HEK293T (cell line): ENCODE measurements at regions not wholly inside any gene's neighbourhood (a gene's known extent, or its start where the extent isn't known, plus 50 kb on each side); places are given as distances from the start of the nearest gene placed in this dataset.

ENCODE experiments used
- BHLHE40 ChIP-seq: fragments of 450-650 bp; IDR thresholded peaks from 2 replicates; pipeline ENCODE4 v1.6.1; 2016; ENCODE audit warnings: mild to moderate bottlenecking, moderate library complexity, borderline replicate concordance
- CTBP1 ChIP-seq: fragments of 450-650 bp; IDR thresholded peaks from 2 replicates; pipeline ENCODE4 v1.6.1; 2016; ENCODE audit warnings: borderline replicate concordance
- ELF4 ChIP-seq: fragments of 450-650 bp; IDR thresholded peaks from 2 replicates; pipeline ENCODE4 v1.6.1; 2017; ENCODE audit warnings: antibody characterized with exemption
- FOXA1 ChIP-seq: fragments of 450-650 bp; IDR thresholded peaks from 2 replicates; pipeline ENCODE4 v1.6.1; 2016; ENCODE audit warnings: mild to moderate bottlenecking
- FOXK2 ChIP-seq: fragments of 450-650 bp; IDR thresholded peaks from 2 replicates; pipeline ENCODE4 v1.6.1; 2016; ENCODE audit warnings: mild to moderate bottlenecking
- FOXM1 ChIP-seq: fragments of 450-650 bp; IDR thresholded peaks from 2 replicates; pipeline ENCODE4 v1.6.1; 2017; ENCODE audit warnings: mild to moderate bottlenecking, borderline replicate concordance
- HDGF ChIP-seq: fragments of 450-650 bp; IDR thresholded peaks from 2 replicates; pipeline ENCODE4 v1.6.1; 2017; ENCODE audit warnings: antibody characterized with exemption, borderline replicate concordance
- L3MBTL2 ChIP-seq: fragments of 450-650 bp; conservative IDR thresholded peaks from 2 replicates; pipeline ENCODE4 v1.6.1; 2016; ENCODE audit warnings: mild to moderate bottlenecking
- LEF1 ChIP-seq: fragments of 450-650 bp; IDR thresholded peaks from 2 replicates; pipeline ENCODE4 v1.6.1; 2017; ENCODE audit warnings: mild to moderate bottlenecking, borderline replicate concordance
- SUZ12 ChIP-seq: fragments of 450-650 bp; IDR thresholded peaks from 2 replicates; pipeline ENCODE4 v1.6.1; 2016; ENCODE audit warnings: mild to moderate bottlenecking
- TARDBP ChIP-seq: fragments of 450-650 bp; IDR thresholded peaks from 2 replicates; pipeline ENCODE4 v1.6.1; 2016
- ZNF384 ChIP-seq: fragments of 450-650 bp; IDR thresholded peaks from 2 replicates; pipeline ENCODE4 v1.6.1; 2016

DNA sequence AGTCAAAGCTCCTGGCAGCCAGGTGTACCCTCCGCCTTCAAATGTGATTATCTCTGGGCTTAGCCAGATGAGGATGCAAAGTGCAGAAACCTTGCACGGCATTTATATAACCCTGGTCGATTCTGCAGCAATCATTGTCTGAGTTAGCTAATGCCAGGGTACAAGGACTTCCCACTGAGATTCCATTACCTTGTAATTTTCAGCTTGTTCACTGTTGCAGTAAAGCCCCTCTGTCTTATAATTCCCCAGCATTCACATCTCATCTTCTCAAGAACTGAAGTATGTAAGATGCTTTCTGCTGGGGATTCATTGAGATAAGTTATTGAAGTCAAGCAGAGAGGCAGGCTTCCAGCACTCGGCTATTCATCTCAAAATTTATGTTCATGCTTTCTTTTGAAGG lies 1090.6 kb upstream of the AUTS2 start:
- no peak for TF ChIP-seq SUZ12
- no peak for TF ChIP-seq HDGF
- TF ChIP-seq CTBP1 = no peak
- no peak for TF ChIP-seq FOXM1
- TF ChIP-seq FOXK2 = no peak
- TF ChIP-seq ZNF384 = no peak
- TF ChIP-seq BHLHE40 = no peak
- no peak for TF ChIP-seq ELF4
- no peak for TF ChIP-seq FOXA1
- TF ChIP-seq TARDBP = no peak
- no peak for TF ChIP-seq LEF1
- no peak for TF ChIP-seq L3MBTL2
